ENCODE measurements at regions not wholly inside any gene's neighbourhood (a gene's known extent, or its start where the extent isn't known, plus 50 kb on each side); places are given as distances from the start of the nearest gene placed in this dataset.

DNA sequence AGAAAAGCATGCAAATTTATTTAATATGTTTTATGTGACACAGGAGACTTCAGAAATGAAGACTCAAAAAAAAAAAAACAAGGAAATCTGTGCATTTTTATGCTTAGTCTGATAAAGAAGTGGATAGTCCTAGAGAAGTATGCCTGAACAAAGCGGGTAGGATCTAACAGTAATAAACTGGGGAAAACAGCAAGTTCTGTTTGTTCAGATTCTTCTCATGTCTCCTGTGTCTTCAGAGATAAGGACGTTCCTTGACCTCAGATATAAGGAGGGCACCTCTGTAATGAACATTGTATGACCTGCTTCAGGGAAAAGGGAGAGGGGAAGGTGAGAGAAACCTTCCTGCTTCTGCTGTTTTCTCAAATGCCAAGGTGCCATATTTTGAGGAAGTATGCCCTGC, 67.7 kb upstream of the TNFSF18 start:
- no peaks in the 10 kb centered on the region for H3K36me3 Mint-ChIP-seq (ENCODE audit: insufficient read depth in 1 of 3, low read depth in 3 of 3)

More for the DNA sequence above, 67.7 kb upstream of the TNFSF18 start:
- no peak for DNase-seq
- Histone ChIP-seq H3K79me2 (ENCODE audit: insufficient read depth, low read length) (no peaks in the 10 kb centered on the region), H2BK5ac (ENCODE audit: insufficient read length, low read length) (no peak overlapping the region), H4K8ac (replicated peaks; ENCODE audit: insufficient read length, low read depth, low read length) (no peak overlapping the region), H2BK12ac (ENCODE audit: insufficient read length, low read depth, low read length) (no peak overlapping the region), H3K14ac (ENCODE audit: insufficient read depth, low read length) (no peak overlapping the region), H4K91ac (ENCODE audit: insufficient read length, low read depth, low read length) (no peak overlapping the region), H2BK20ac (ENCODE audit: low read depth, low read length, poor library complexity, severe bottlenecking) (no peak overlapping the region), H3K9me3 (ENCODE audit: control insufficient read depth, low read depth, low read length) (no peaks in the 10 kb centered on the region), H3K23me2 (ENCODE audit: insufficient read length, low read depth, low read length, poor library complexity, severe bottlenecking) (no peaks in the 10 kb centered on the region), H2BK15ac (ENCODE audit: low read depth, low read length) (no peak overlapping the region), H4K5ac (ENCODE audit: insufficient read length, low read depth, low read length) (no peak overlapping the region), H2AFZ (ENCODE audit: low read length) (no peak overlapping the region), H3K4me2 (ENCODE audit: insufficient read depth, insufficient read length, low read length) (no peak overlapping the region), H3K4me1 (ENCODE audit: insufficient read depth, low read length) (peaks cover 6% of the 10 kb centered on the region; the same call in 1 of the 2 replicates), H3K4ac (ENCODE audit: low read depth, low read length) (no peak overlapping the region), H4K20me1 (ENCODE audit: control insufficient read depth, insufficient read depth, insufficient read length) (no peaks in the 10 kb centered on the region), H3K23ac (ENCODE audit: insufficient read length, low read depth, low read length) (no peak overlapping the region), H3K9ac (ENCODE audit: extremely low read depth, insufficient read length, low read length) (no peak overlapping the region), H3K18ac (ENCODE audit: insufficient read length, low read depth, low read length) (no peak overlapping the region), H3K27ac (ENCODE audit: insufficient read length, low read depth, low read length) (no peak overlapping the region), H3T11ph (ENCODE audit: low read length) (no peak overlapping the region), H3K56ac (ENCODE audit: insufficient read length, low read depth, low read length) (no peak overlapping the region), H2AK5ac (ENCODE audit: insufficient read length, low read length) (no peak overlapping the region), H3K79me1 (ENCODE audit: insufficient read depth, low read depth, low read length, poor library complexity, severe bottlenecking) (no peaks in the 10 kb centered on the region), H2BK120ac (ENCODE audit: low read depth, low read length, poor library complexity, severe bottlenecking) (no peak overlapping the region), H3K27me3 (ENCODE audit: insufficient read depth, low read length) (no peaks in the 10 kb centered on the region)
- H3K9me3 Mint-ChIP-seq, result no peaks in the 10 kb centered on the region
- no peaks in the 10 kb centered on the region for H3K27me3 Mint-ChIP-seq (ENCODE audit: low read depth)
- TF ChIP-seq, protein P1, sequence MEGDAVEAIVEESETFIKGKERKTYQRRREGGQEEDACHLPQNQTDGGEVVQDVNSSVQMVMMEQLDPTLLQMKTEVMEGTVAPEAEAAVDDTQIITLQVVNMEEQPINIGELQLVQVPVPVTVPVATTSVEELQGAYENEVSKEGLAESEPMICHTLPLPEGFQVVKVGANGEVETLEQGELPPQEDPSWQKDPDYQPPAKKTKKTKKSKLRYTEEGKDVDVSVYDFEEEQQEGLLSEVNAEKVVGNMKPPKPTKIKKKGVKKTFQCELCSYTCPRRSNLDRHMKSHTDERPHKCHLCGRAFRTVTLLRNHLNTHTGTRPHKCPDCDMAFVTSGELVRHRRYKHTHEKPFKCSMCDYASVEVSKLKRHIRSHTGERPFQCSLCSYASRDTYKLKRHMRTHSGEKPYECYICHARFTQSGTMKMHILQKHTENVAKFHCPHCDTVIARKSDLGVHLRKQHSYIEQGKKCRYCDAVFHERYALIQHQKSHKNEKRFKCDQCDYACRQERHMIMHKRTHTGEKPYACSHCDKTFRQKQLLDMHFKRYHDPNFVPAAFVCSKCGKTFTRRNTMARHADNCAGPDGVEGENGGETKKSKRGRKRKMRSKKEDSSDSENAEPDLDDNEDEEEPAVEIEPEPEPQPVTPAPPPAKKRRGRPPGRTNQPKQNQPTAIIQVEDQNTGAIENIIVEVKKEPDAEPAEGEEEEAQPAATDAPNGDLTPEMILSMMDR (conservative IDR thresholded peaks at IDR 0.05), result no peak
- H3K27ac Mint-ChIP-seq, result no peak overlapping the region
- peaks cover 12% of the 10 kb centered on the region in 2 experiments for H3K4me1 Mint-ChIP-seq
- no peak overlapping the region for H3K4me3 Mint-ChIP-seq
- no CpG with 5 or more reads among the region's 2 CpGs for WGBS (ENCODE audit: extremely low coverage, insufficient read length, low lambda C conversion rate)

Measured in H9 (cell line).